A673 (cell line): ENCODE measurements at regions not wholly inside any gene's neighbourhood (a gene's known extent, or its start where the extent isn't known, plus 50 kb on each side); places are given as distances from the start of the nearest gene placed in this dataset.

Source experiments
- BruUV-seq: library from RNA; stranded (reverse); fragments of 400-500 nt; replicated peaks from 2 replicates; lab custom pipeline; 2021; lab: Mats Ljungman, UMichigan
- CTCF ChIA-PET: fragments of 300-600 bp; sonication (Branson Sonifier 250); formaldehyde crosslinking; loops from one replicate; lab custom pipeline; 2022; ENCODE audit warnings: antibody characterized with exemption; lab: Charles Lee
- POLR2A ChIA-PET: fragments of 300-600 bp; sonication (Branson Sonifier 250); formaldehyde crosslinking; loops from one replicate; lab custom pipeline; 2022; ENCODE audit warnings: antibody characterized with exemption; ENCODE audit not compliant: low non-redundant PET; lab: Charles Lee
- DNase-seq: peaks from one replicate; pipeline ENCODE4 v3.0.0-alpha.2; 2015; ENCODE audit warnings: low spot score
- H3K27ac ChIP-seq: fragments of 200-600 bp; sonication (generic); 2 replicates; pipeline ENCODE4 v1.5.1; 2016; ENCODE audit warnings: mixed run types, low read depth, mild to moderate bottlenecking, mixed read lengths, antibody characterized with exemption, low read length; ENCODE audit not compliant: poor library complexity, severe bottlenecking
- H3K27me3 ChIP-seq: fragments of 200-600 bp; sonication (generic); replicated peaks from 2 replicates; pipeline ENCODE4 v1.6.1; 2017; ENCODE audit warnings: mixed run types, low read depth, mild to moderate bottlenecking, mixed read lengths, antibody characterized with exemption, low read length; ENCODE audit not compliant: insufficient read depth, poor library complexity
- H3K36me3 ChIP-seq: fragments of 200-600 bp; sonication (generic); 2 replicates; pipeline ENCODE4 v1.6.1; 2016; ENCODE audit warnings: mixed run types, mild to moderate bottlenecking, mixed read lengths, antibody characterized with exemption, low read length; ENCODE audit not compliant: insufficient read depth, poor library complexity, severe bottlenecking
- H3K4me1 ChIP-seq: fragments of 200-600 bp; sonication (generic); 2 replicates; pipeline ENCODE4 v1.6.1; 2017; ENCODE audit warnings: mixed run types, mild to moderate bottlenecking, mixed read lengths, antibody characterized with exemption, low read length; ENCODE audit not compliant: insufficient read depth, poor library complexity, severe bottlenecking
- H3K4me3 ChIP-seq: fragments of 200-600 bp; sonication (generic); 2 replicates; pipeline ENCODE4 v1.5.1; 2016; ENCODE audit warnings: low read depth, mixed run types, mild to moderate bottlenecking, mixed read lengths, low read length; ENCODE audit not compliant: poor library complexity, severe bottlenecking
- H3K9me3 ChIP-seq: fragments of 200-600 bp; sonication (generic); 2 replicates; pipeline ENCODE4 v1.6.1; 2016; ENCODE audit warnings: mixed run types, low read depth, mild to moderate bottlenecking, mixed read lengths, antibody characterized with exemption, low read length; ENCODE audit not compliant: poor library complexity, severe bottlenecking
- EZH2 ChIP-seq: fragments of 200-600 bp; sonication (generic); IDR thresholded peaks from 2 replicates; pipeline ENCODE4 v1.6.1; 2017; ENCODE audit warnings: borderline replicate concordance, low read depth, mild to moderate bottlenecking, mixed read lengths, antibody characterized with exemption, low read length; ENCODE audit not compliant: poor library complexity, severe bottlenecking
- intact Hi-C: fragments of 100-400 bp; cut with micrococcal nuclease; formaldehyde crosslinking; loops from one replicate; pipeline ENCODE4 v1.10.0; 2022; ENCODE audit not compliant: unreplicated experiment
- TF ChIP-seq, protein P1 (sequence below): fragments of 300-800, 200-600 bp; sonication (generic); conservative IDR thresholded peaks from 2 replicates; pipeline ENCODE4 v1.5.1; 2017; ENCODE audit warnings: low read depth, mild to moderate bottlenecking, antibody characterized with exemption, low read length, moderate library complexity, mixed read lengths

DNA sequence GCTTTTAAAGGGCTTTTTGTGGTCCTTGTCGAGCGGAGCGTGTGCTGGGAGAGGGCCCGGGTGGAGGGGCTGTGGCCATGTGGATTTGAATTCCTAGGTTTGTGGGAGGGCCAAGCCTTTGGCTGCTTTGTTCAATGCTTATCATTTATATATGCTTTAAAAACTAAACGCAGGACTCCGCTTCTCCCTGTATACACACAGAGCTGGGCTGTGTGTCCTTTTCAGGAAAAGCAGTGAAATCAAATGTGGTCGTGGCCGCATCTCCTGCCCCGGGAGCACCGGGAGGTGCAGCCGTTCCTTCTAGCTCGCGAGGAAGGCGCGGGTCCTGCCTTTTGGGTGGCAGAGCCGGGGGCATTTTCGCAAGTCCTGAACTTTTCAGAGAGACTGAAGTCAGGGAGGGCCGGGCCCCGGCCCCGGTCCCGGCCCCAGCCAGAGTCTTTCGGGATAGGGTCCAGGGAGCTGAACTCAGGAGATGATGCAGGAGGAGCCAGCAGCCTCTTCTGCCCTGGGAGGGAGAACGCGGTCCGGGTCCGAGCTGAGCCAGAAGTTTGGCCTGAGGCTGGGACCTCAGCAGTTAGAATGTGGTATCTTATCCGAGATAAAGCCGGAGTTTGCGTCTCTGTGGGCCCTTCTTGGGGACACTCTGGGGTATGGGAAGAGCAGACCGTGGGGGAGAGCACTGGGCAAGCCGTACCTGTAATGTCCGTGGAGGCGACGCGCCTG is 158.8 kb downstream of the C9orf152 start:
- no peak for DNase-seq
- TSS peak; percentile 26 for BruUV-seq
- H3K9me3 ChIP-seq: no peaks in the 10 kb centered on the region
- ChIA-PET CTCF (no interaction called here), POLR2A (no interaction called here)
- no peak overlapping the region for H3K27ac ChIP-seq
- TF ChIP-seq, protein P1, sequence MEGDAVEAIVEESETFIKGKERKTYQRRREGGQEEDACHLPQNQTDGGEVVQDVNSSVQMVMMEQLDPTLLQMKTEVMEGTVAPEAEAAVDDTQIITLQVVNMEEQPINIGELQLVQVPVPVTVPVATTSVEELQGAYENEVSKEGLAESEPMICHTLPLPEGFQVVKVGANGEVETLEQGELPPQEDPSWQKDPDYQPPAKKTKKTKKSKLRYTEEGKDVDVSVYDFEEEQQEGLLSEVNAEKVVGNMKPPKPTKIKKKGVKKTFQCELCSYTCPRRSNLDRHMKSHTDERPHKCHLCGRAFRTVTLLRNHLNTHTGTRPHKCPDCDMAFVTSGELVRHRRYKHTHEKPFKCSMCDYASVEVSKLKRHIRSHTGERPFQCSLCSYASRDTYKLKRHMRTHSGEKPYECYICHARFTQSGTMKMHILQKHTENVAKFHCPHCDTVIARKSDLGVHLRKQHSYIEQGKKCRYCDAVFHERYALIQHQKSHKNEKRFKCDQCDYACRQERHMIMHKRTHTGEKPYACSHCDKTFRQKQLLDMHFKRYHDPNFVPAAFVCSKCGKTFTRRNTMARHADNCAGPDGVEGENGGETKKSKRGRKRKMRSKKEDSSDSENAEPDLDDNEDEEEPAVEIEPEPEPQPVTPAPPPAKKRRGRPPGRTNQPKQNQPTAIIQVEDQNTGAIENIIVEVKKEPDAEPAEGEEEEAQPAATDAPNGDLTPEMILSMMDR: no peak
- TF ChIP-seq EZH2: no peak
- H3K4me3 ChIP-seq: peak overlapping the region; percentile 79
- H3K4me1 ChIP-seq: no peaks in the 10 kb centered on the region
- H3K27me3 ChIP-seq: no peaks in the 10 kb centered on the region
- no peaks in the 10 kb centered on the region for H3K36me3 ChIP-seq
- intact Hi-C loops: no loop called here

DNA sequence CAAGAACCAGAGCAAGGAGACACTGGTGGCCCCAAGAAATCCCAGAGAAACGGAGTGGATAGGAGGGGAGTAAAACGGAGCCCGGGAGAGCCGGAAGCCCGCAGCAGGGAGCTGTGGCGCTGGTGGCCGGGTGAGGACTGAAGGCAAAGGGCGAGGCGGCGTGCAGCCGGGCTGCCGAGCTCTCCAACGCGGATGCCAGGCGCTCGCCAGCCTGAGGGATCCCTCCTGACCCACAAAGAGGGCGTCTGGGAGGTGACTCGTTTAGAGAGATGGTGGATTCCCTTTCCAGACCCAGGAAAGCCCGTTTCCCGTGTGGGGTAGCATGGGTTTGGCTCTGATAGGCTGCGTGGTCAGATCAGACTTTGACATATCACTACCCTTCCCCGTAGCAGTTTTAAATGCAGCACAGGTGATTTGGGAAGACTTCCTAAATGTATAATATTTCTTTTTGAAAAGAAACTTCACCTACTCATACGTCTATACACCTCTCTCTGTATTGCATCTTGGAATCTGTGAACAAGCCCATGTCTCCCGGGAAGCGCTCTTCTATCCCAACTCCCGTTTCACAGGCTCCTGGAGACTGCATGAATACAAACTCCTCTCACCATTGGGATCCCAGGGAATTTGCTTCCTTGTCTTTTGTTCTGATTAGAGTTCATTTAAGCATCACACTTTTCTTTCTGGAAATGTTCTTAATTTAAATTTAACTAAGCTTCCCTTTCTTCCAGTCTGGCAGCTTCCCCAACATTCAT is 158.1 kb downstream of the C9orf152 start:
- no TSS peak for BruUV-seq
- ChIA-PET POLR2A (no interaction called here), CTCF (no interaction called here)
- peak overlapping the region; percentile 79 for H3K4me3 ChIP-seq
- no peak for TF ChIP-seq EZH2
- TF ChIP-seq, protein P1: no peak
- H3K9me3 ChIP-seq: no peaks in the 10 kb centered on the region
- DNase-seq: no peak
- intact Hi-C loops: no loop called here
- H3K27me3 ChIP-seq: no peaks in the 10 kb centered on the region
- H3K27ac ChIP-seq: no peak overlapping the region
- H3K4me1 ChIP-seq: no peaks in the 10 kb centered on the region
- H3K36me3 ChIP-seq: no peaks in the 10 kb centered on the region

DNA sequence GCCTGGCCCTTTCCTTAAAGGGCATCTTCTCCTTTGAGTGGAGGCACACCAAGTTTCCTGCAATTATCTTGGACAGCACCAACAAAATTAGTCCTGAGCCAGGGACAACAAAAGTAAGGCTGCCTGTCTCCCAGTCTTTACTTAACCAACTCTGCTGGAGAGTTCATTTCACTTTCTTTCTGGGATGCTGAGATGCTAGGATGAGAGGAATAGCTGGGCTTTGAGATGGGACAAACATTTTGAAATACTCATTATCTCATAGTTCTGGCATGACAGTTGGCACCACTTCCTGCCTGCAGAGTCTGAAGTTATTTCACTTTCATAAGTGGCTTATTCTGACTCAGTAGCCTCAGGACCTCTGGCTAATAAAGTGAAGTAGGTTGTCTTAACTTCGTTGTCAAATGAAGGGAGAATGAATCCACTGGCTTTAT is 157.0 kb downstream of the C9orf152 start:
- Histone ChIP-seq H3K4me3 (no peak overlapping the region), H3K9me3 (no peaks in the 10 kb centered on the region), H3K27me3 (no peaks in the 10 kb centered on the region), H3K4me1 (no peaks in the 10 kb centered on the region), H3K36me3 (no peaks in the 10 kb centered on the region), H3K27ac (no peak overlapping the region)
- TF ChIP-seq, protein P1: no peak
- no peak for TF ChIP-seq EZH2
- ChIA-PET CTCF (no interaction called here), POLR2A (interaction anchor here (0.6 kb wide), 1 partner anchor 297 kb away, joined by 3 read pairs; no protein-coding TSS in a partner anchor)
- DNase-seq: peak; percentile 63
- no TSS peak for BruUV-seq
- intact Hi-C loops: no loop called here
